GM23338 (cell line): ENCODE measurements at regions not wholly inside any gene's neighbourhood (a gene's known extent, or its start where the extent isn't known, plus 50 kb on each side); places are given as distances from the start of the nearest gene placed in this dataset.

Experiments used
- CREB1 ChIP-seq: fragments of 250-450 bp; sonication (Bioruptor Pico); IDR thresholded peaks from 2 replicates; pipeline ENCODE4 v1.5.0; 2020; ENCODE audit warnings: low read depth, mild to moderate bottlenecking, moderate library complexity
- CTCF ChIP-seq, 2 experiments: fragments of 200-600 bp in 1 of 2; sonication (generic) in 1 of 2; conservative IDR thresholded peaks; 2 replicates each; pipeline versions ENCODE4 v1.5.1 to v1.6.1; 2016 to 2017; ENCODE audit warnings: antibody characterized with exemption in 2 of 2, low read depth in 2 of 2, mild to moderate bottlenecking in 2 of 2, moderate library complexity in 1 of 2
- ETS1 ChIP-seq: IDR thresholded peaks from 2 replicates; pipeline ENCODE4 v1.6.1; 2016; ENCODE audit warnings: antibody characterized with exemption
- EZH2 ChIP-seq: fragments of 200-600 bp; sonication (generic); IDR thresholded peaks from one replicate; pipeline ENCODE4 v1.8.0; 2017; ENCODE audit warnings: antibody characterized with exemption, mild to moderate bottlenecking, low read depth; ENCODE audit not compliant: unreplicated experiment
- EZH2phosphoT487 ChIP-seq: fragments of 200-600 bp; sonication (generic); IDR thresholded peaks from one replicate; pipeline ENCODE4 v1.8.1; 2018; ENCODE audit warnings: antibody characterized with exemption; ENCODE audit not compliant: unreplicated experiment
- JUNB ChIP-seq: IDR thresholded peaks from one replicate; pipeline ENCODE4 v1.6.1; 2016; ENCODE audit warnings: antibody characterized with exemption; ENCODE audit not compliant: unreplicated experiment
- NANOG ChIP-seq: IDR thresholded peaks from 2 replicates; pipeline ENCODE4 v1.6.1; 2016; ENCODE audit warnings: antibody characterized with exemption, borderline replicate concordance
- POLR2AphosphoS5 ChIP-seq: IDR thresholded peaks from 2 replicates; pipeline ENCODE4 v1.6.1; 2016; ENCODE audit warnings: antibody characterized with exemption, low read depth
- REST ChIP-seq: IDR thresholded peaks from one replicate; pipeline ENCODE4 v1.6.1; 2018; ENCODE audit warnings: antibody characterized with exemption; ENCODE audit not compliant: unreplicated experiment
- STAT1 ChIP-seq: IDR thresholded peaks from one replicate; pipeline ENCODE4 v1.6.1; 2016; ENCODE audit warnings: antibody characterized with exemption; ENCODE audit not compliant: unreplicated experiment
- ZNF114 ChIP-seq: fragments of 250-450 bp; sonication (Bioruptor Pico); IDR thresholded peaks from 2 replicates; pipeline ENCODE4 v1.5.0; 2020; ENCODE audit warnings: mild to moderate bottlenecking, moderate library complexity
- ZNF331 ChIP-seq: fragments of 250-450 bp; sonication (Bioruptor Pico); IDR thresholded peaks from 2 replicates; pipeline ENCODE4 v1.5.0; 2020; ENCODE audit warnings: low read depth, mild to moderate bottlenecking, moderate library complexity

GRCh38 chr13:49855930-49856329 lies 63.4 kb upstream of the KPNA3 start:
- TF ChIP-seq CTCF (conservative IDR thresholded peaks at IDR 0.05; ENCODE audit: low read depth in 2 of 2) (no peak), REST (no peak), JUNB (no peak), EZH2phosphoT487 (no peak), EZH2 (no peak), POLR2AphosphoS5 (no peak), STAT1 (no peak), CREB1 (CRISPR knock-in tag) (no peak), ZNF114 (CRISPR knock-in tag) (no peak), ETS1 (no peak), ZNF331 (no peak), NANOG (no peak)
